Sigmoid colon (tissue), 6 donors: ENCODE measurements at regions not wholly inside any gene's neighbourhood (a gene's known extent, or its start where the extent isn't known, plus 50 kb on each side); places are given as distances from the start of the nearest gene placed in this dataset.

Experiments used
- DNase-seq: peaks from one replicate; pipeline ENCODE4 v3.0.0-alpha.2; 2019
- H3K27ac ChIP-seq, 4 donors: fragments of 200-600 bp; sonication (generic); one replicate each; pipeline ENCODE4 v1.5.1; 2016 to 2019; ENCODE audit warnings: mild to moderate bottlenecking in 1 of 4
- H3K27me3 ChIP-seq, 3 donors: fragments of 200-600 bp; sonication (generic); one replicate each; pipeline ENCODE4 v1.5.1; 2019; ENCODE audit warnings: mild to moderate bottlenecking in 1 of 3
- H3K36me3 ChIP-seq, 4 donors: fragments of 200-600 bp; sonication (generic); one replicate each; pipeline ENCODE4 v1.5.1; 2016 to 2019
- H3K4me1 ChIP-seq, 4 donors: fragments of 200-600 bp; sonication (generic); one replicate each; pipeline ENCODE4 v1.5.1; 2017 to 2019
- H3K4me3 ChIP-seq, 4 donors: fragments of 200-600 bp; sonication (generic); one replicate each; pipeline ENCODE4 v1.5.1; 2017 to 2019; ENCODE audit warnings: mild to moderate bottlenecking in 2 of 4, moderate library complexity in 1 of 4
- H3K9me3 ChIP-seq, 4 donors: fragments of 200-600 bp in 3 of 4; sonication (generic) in 3 of 4; one replicate each; pipeline versions ENCODE4 v1.5.1 to v1.6.1; 2013 to 2019
- CTCF ChIP-seq, 4 experiments: fragments of 450-650 bp in 3 of 4; fragments of 200-600 bp in 1 of 4; IDR thresholded peaks; one replicate each; pipeline ENCODE4 v1.5.1; 2016 to 2019; ENCODE audit warnings: antibody characterized with exemption in 4 of 4, mild to moderate bottlenecking in 3 of 4, moderate library complexity in 2 of 4
- EP300 ChIP-seq, 4 donors: sonication (generic); formaldehyde crosslinking; IDR thresholded peaks; one replicate each; pipeline ENCODE4 v1.6.1; 2017; ENCODE audit warnings: antibody characterized with exemption in 4 of 4
- POLR2A ChIP-seq, 2 donors: fragments of 450-650 bp; IDR thresholded peaks; one replicate each; pipeline ENCODE4 v1.6.1; 2016; ENCODE audit warnings: antibody characterized with exemption in 2 of 2, mild to moderate bottlenecking in 2 of 2, moderate library complexity in 2 of 2
- POLR2AphosphoS5 ChIP-seq, 4 donors: sonication (generic); formaldehyde crosslinking; IDR thresholded peaks; one replicate each; pipeline ENCODE4 v1.6.1; 2017; ENCODE audit warnings: antibody characterized with exemption in 4 of 4
- WGBS, 2 donors: extraction: QIAGEN DNeasy Blood & Tissue Kit; methylation state at CpG; one replicate each; pipeline ENCODE4 v1.1.7; 2013; 5-methylcytosine and 5-hydroxymethylcytosine counted together
- intact Hi-C: fragments of 100-400 bp; cut with DNase I; formaldehyde crosslinking; loops from one replicate; pipeline ENCODE4 v1.15.1; 2023
- donor health status: healthy with polysubstance abuse.
- donor health status: healthy.

GRCh38 chr17:71631483-71631882 is 489.3 kb upstream of the SOX9 start:
- no peak for DNase-seq
- Histone ChIP-seq H3K4me1 (peaks cover 0 to 22% (median 10%) of the 10 kb centered on the region in 4 donors), H3K27ac (no peak overlapping the region), H3K27me3 (no peaks in the 10 kb centered on the region), H3K9me3 (no peaks in the 10 kb centered on the region), H3K4me3 (no peak overlapping the region), H3K36me3 (no peaks in the 10 kb centered on the region)
- TF ChIP-seq EP300 (IDR thresholded peaks at IDR 0.05) (no peak), POLR2A (IDR thresholded peaks at IDR 0.05) (no peak), POLR2AphosphoS5 (IDR thresholded peaks at IDR 0.05) (no peak), CTCF (IDR thresholded peaks at IDR 0.05) (no peak)
- intact Hi-C loops, result no loop called here
- WGBS, 2 donors, result 26 to 33% methylated on average over 1 of the region's 1 CpG

- 9 to 34% methylated on average over 2 of the region's 2 CpGs for WGBS, 2 donors
- Histone ChIP-seq H3K27ac (no peak overlapping the region), H3K4me1 (peaks cover 0 to 22% (median 10%) of the 10 kb centered on the region in 4 donors), H3K4me3 (no peak overlapping the region), H3K9me3 (no peaks in the 10 kb centered on the region), H3K27me3 (no peaks in the 10 kb centered on the region), H3K36me3 (no peaks in the 10 kb centered on the region)
- no peak for TF ChIP-seq EP300 (IDR thresholded peaks at IDR 0.05)
- no peak for TF ChIP-seq CTCF (IDR thresholded peaks at IDR 0.05)
- TF ChIP-seq POLR2AphosphoS5 (IDR thresholded peaks at IDR 0.05), result no peak
- intact Hi-C loops, result no loop called here
- no peak for DNase-seq
These were observed 488.5 kb upstream of the SOX9 start for GRCh38 chr17:71632328-71632727.

GRCh38 chr17:71633391-71633849 is 487.4 kb upstream of the SOX9 start:
- H3K4me1 ChIP-seq, result peaks cover 0 to 22% (median 10%) of the 10 kb centered on the region in 4 donors
- DNase-seq, result no peak
- no peak overlapping the region for H3K4me3 ChIP-seq
- no peaks in the 10 kb centered on the region for H3K9me3 ChIP-seq
- no peaks in the 10 kb centered on the region for H3K27me3 ChIP-seq
- H3K36me3 ChIP-seq, result no peaks in the 10 kb centered on the region
- TF ChIP-seq POLR2AphosphoS5 (IDR thresholded peaks at IDR 0.05) (no peak), EP300 (IDR thresholded peaks at IDR 0.05) (no peak), CTCF (IDR thresholded peaks at IDR 0.05) (no peak), POLR2A (IDR thresholded peaks at IDR 0.05) (no peak)
- WGBS, 2 donors, result 11 to 46% methylated on average over 4 of the region's 4 CpGs
- H3K27ac ChIP-seq, result no peak overlapping the region
- intact Hi-C loops, result no loop called here

- Histone ChIP-seq H3K4me1 (peaks cover 0 to 22% (median 10%) of the 10 kb centered on the region in 4 donors), H3K27me3 (no peaks in the 10 kb centered on the region), H3K4me3 (no peak overlapping the region), H3K36me3 (no peaks in the 10 kb centered on the region), H3K9me3 (no peaks in the 10 kb centered on the region), H3K27ac (no peak overlapping the region)
- TF ChIP-seq CTCF (IDR thresholded peaks at IDR 0.05) (no peak), POLR2A (IDR thresholded peaks at IDR 0.05) (no peak), POLR2AphosphoS5 (IDR thresholded peaks at IDR 0.05) (no peak), EP300 (IDR thresholded peaks at IDR 0.05) (no peak)
- no peak for DNase-seq
- 76 to 78% methylated on average over 1 of the region's 1 CpG for WGBS, 2 donors
- intact Hi-C loops, result no loop called here
These were observed 486.4 kb upstream of the SOX9 start for GRCh38 chr17:71634376-71634775.

- TF ChIP-seq EP300 (IDR thresholded peaks at IDR 0.05), result no peak
- no peak for TF ChIP-seq POLR2A (IDR thresholded peaks at IDR 0.05)
- no peak for TF ChIP-seq POLR2AphosphoS5 (IDR thresholded peaks at IDR 0.05)
- TF ChIP-seq CTCF (IDR thresholded peaks at IDR 0.05), result no peak
- DNase-seq, result no peak
- H3K27ac ChIP-seq, result no peak overlapping the region
- no peaks in the 10 kb centered on the region for H3K36me3 ChIP-seq
- peaks cover 0 to 22% (median 10%) of the 10 kb centered on the region in 4 donors for H3K4me1 ChIP-seq
- WGBS, 2 donors, result 19 to 66% methylated on average over 5 of the region's 5 CpGs
- no peaks in the 10 kb centered on the region for H3K27me3 ChIP-seq
- intact Hi-C loops, result no loop called here
- no peak overlapping the region for H3K4me3 ChIP-seq
- H3K9me3 ChIP-seq, result no peaks in the 10 kb centered on the region
These were observed 485.6 kb upstream of the SOX9 start for GRCh38 chr17:71635187-71635586.
